Mammary epithelial cell (primary cell): ENCODE measurements at regions not wholly inside any gene's neighbourhood (a gene's known extent, or its start where the extent isn't known, plus 50 kb on each side); places are given as distances from the start of the nearest gene placed in this dataset.

Experiments used
- CTCF ChIP-seq, 2 donors: IDR thresholded peaks in 1 of 2; conservative IDR thresholded peaks in 1 of 2; 2 replicates each; pipeline ENCODE4 v1.5.1; 2011 to 2012; ENCODE audit warnings: inconsistent platforms in 2 of 2, low read length in 2 of 2, mild to moderate bottlenecking in 2 of 2, control low read depth in 1 of 2, low read depth in 1 of 2; ENCODE audit not compliant: insufficient read depth in 1 of 2; ENCODE audit errors: extremely low read depth in 1 of 2
- EZH2 ChIP-seq: IDR thresholded peaks from 2 replicates; pipeline ENCODE4 v1.6.1; 2012; ENCODE audit warnings: low read length, inconsistent platforms, borderline replicate concordance

- TF ChIP-seq CTCF (conservative IDR thresholded peaks at IDR 0.05 in 1 of 2, IDR thresholded peaks at IDR 0.05 in 1 of 2; ENCODE audit: extremely low read depth in 1 of 2, insufficient read depth in 1 of 2, low read depth in 1 of 2, low read length in 2 of 2) (no peak), EZH2 (no peak)
These were observed 398.4 kb upstream of the NOVA1 start for GRCh38 chr14:26996246-26996645.
